AG09319 (cell line): ENCODE measurements at regions not wholly inside any gene's neighbourhood (a gene's known extent, or its start where the extent isn't known, plus 50 kb on each side); places are given as distances from the start of the nearest gene placed in this dataset.

Experiments
- DNase-seq: peaks from one replicate; pipeline ENCODE4 v3.0.0-alpha.2; 2010; ENCODE audit warnings: low read depth; ENCODE audit errors: extremely low read depth
- TF ChIP-seq, protein P1 (sequence below): IDR thresholded peaks from 2 replicates; pipeline ENCODE4 v1.5.1; 2011; ENCODE audit warnings: low read depth, mild to moderate bottlenecking, inconsistent platforms, low read length, moderate library complexity

DNA sequence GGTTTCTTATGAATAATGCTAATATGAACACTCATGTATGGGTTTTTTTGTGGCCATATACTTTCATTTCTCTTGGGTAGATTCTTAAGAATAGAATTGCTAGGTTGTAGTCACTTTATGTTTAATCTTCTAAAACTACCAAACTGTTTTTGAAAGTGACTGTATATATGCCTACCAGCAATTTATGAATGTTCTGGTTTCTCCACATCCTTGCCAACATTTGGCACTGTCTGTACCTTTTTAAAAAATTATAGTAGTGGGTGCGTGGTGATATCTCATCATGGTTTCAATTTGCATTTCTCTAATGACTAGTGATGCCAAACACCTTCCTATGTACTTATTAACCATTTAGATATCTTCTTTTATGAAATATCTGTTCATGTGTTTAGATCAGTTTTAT is 110.6 kb upstream of the RIOK3 start:
- TF ChIP-seq, protein P1, sequence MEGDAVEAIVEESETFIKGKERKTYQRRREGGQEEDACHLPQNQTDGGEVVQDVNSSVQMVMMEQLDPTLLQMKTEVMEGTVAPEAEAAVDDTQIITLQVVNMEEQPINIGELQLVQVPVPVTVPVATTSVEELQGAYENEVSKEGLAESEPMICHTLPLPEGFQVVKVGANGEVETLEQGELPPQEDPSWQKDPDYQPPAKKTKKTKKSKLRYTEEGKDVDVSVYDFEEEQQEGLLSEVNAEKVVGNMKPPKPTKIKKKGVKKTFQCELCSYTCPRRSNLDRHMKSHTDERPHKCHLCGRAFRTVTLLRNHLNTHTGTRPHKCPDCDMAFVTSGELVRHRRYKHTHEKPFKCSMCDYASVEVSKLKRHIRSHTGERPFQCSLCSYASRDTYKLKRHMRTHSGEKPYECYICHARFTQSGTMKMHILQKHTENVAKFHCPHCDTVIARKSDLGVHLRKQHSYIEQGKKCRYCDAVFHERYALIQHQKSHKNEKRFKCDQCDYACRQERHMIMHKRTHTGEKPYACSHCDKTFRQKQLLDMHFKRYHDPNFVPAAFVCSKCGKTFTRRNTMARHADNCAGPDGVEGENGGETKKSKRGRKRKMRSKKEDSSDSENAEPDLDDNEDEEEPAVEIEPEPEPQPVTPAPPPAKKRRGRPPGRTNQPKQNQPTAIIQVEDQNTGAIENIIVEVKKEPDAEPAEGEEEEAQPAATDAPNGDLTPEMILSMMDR: no peak
- no peak for DNase-seq

DNA sequence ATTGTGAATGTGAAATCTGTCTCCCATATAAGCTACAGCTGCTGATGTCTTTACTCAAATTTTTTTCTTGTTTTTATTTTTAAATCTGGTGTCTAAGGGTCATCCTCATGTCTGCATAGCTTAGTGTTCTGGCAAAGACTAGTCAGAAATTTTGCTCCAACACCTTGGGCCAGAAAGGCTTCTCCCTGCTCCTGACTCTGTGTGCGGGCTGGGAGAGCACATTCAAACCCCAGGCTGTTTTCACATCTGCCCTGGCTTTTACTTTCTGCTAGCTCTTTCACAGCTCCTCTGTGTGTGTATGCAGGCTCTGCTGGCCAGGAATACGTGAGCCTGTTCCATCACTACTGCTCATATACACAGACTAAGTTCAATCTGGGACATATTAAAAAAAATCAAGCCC is 102.9 kb upstream of the RIOK3 start:
- no peak for DNase-seq
- TF ChIP-seq, protein P1: no peak

DNA sequence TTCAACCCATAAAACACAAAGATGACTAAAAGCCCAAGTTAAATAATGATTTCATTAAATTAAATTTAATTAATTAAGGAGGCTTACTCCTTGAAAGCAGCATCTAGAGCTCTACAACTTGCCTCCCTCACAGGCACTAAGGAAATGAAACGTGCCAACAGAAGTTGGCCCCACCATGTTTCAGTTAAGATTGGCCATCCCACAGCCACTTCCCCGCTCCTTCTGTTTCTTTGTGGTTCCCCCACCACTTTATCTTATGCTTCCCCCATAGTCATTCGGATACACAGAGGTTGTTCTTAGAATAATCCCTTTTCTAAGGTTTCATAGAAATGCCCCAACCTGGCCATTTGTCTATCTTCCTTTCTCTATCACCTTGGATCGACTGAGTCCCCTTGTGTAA is 101.6 kb upstream of the RIOK3 start:
- DNase-seq: no peak
- TF ChIP-seq, protein P1: no peak

DNA sequence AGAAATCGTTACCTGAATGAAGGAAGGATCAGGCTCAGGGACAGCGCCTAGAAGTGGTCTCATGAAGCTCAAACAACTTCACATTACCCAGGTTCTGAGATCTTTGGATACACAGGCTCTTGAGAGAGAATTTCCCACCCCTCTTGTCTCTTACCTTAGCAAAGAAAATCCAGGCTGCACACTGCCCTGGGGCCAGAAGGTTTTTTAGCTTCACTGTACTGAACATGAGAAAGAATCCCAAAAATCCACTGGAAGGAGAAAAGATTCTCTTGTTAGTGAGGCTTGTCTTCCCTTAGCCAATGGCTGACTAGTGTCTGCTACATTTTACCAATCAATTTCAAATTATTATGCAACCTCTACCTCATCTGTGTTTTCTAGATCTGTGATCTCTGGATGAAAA is 101.0 kb upstream of the RIOK3 start:
- TF ChIP-seq, protein P1: no peak
- DNase-seq: no peak

DNA sequence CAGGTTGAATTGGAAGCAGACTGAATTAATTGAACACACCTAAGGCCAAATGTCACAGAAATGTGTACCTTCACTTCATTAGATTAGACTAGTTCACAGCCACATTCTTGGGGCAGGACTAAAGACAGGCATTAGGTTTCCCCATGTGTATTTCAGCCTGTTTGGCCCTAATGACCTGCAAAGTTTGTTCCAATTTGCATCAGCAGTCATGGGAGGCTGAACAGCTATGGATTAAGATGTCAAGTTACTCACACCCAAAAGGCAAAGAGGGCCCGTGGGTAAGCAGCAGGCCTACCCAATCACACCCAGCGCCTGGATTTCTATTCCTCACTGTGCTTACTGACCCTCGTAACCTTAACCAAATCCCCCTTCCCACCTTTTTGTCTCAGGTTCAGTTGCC is 99.6 kb upstream of the RIOK3 start:
- TF ChIP-seq, protein P1: no peak
- no peak for DNase-seq

- TF ChIP-seq, protein P1: no peak
- no peak for DNase-seq
These were observed 98.5 kb upstream of the RIOK3 start for GRCh38 chr18:23354625-23355024.

DNA sequence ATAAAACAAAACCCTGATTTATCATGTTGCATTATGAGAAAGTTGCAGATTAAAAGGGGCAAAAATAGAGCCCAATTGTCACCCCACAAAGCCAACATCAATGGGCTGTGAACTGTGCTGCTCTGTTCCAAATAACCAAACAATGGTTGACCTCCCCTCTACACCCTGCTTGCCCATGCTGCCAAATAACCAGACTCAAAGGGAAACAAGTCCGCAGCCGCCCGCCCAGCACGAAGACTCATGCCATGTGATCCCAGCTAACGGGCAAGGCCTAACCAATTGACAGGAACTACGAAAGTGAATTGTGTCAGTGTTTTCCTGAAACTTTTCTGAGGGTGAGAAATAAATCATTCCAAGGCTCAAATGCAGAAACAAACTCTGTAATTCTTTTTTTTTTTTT is 97.9 kb upstream of the RIOK3 start:
- TF ChIP-seq, protein P1: no peak

More for the DNA sequence above, 97.9 kb upstream of the RIOK3 start:
- no peak for DNase-seq
